C4-2B (cell line): ENCODE measurements at regions not wholly inside any gene's neighbourhood (a gene's known extent, or its start where the extent isn't known, plus 50 kb on each side); places are given as distances from the start of the nearest gene placed in this dataset.

Experiments used
- CTCF ChIP-seq: fragments of 450-650 bp; conservative IDR thresholded peaks from 2 replicates; pipeline ENCODE4 v1.5.1; 2017; ENCODE audit warnings: mild to moderate bottlenecking
- ZFX ChIP-seq: fragments of 450-650 bp; IDR thresholded peaks from 2 replicates; pipeline ENCODE4 v1.6.1; 2017

- TF ChIP-seq CTCF (no peak), ZFX (no peak)
Measured at GRCh38 chr1:199178646-199179045, 539.8 kb downstream of the PTPRC start.
